ENCODE measurements at regions not wholly inside any gene's neighbourhood (a gene's known extent, or its start where the extent isn't known, plus 50 kb on each side); places are given as distances from the start of the nearest gene placed in this dataset.

GRCh38 chr11:93248602-93249001, 50.8 kb upstream of the SLC36A4 start:
- no peak for DNase-seq (ENCODE audit: extremely low spot score)
- POLR2A ChIA-PET = no interaction called here
- CTCF ChIA-PET = interaction anchor here (1.0 to 1.1 kb wide), 2 partner anchors 14 to 374 kb away, joined by 3 to 4 read pairs; no protein-coding TSS in a partner anchor
- TF ChIP-seq ELF4 (IDR thresholded peaks at IDR 0.05) (no peak), FOXM1 (IDR thresholded peaks at IDR 0.05; ENCODE audit: borderline replicate concordance) (no peak), SP1 (IDR thresholded peaks at IDR 0.05) (no peak), NFRKB (IDR thresholded peaks at IDR 0.05) (no peak), ZNF384 (IDR thresholded peaks at IDR 0.05) (no peak), L3MBTL2 (conservative IDR thresholded peaks at IDR 0.05) (no peak)

DNA sequence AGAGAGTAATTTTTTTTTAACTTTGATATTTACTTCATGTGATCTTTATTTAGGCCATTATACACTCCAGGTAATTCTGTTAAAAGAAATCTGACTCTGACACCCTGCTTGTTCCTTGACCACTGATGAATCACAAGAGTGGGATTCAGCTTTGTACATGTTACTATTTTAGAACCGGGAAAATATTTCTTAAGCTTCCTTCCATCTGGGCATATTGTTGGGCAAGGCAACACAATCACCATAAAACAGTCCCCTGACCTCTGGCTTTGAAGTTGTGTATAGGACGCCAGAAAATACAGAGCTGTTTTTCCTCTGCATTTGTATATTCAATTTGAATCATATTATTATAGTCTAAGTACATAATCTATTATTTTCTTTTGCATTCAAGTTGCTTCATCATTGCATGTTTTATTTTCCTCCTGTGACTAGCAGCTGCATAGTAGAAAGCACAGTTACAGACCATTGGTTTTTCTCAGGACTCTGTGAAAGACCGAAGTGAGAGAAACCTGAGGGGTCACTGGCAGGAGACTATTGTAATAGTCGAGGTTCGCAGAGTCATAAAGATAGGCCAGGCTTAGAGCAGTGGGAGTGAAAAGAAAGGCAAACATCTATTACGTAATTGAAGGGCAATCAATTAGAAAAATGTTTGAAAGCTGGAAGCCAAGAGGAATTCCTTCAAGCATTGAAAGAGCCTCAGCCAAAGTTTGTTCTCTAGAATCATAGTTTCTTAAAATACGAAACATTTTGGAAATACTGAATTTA, 51.8 kb upstream of the SLC36A4 start:
- CTCF ChIA-PET = interaction anchor here (1.0 to 1.1 kb wide), 2 partner anchors 15 to 373 kb away, joined by 3 to 4 read pairs; no protein-coding TSS in a partner anchor
- DNase-seq (ENCODE audit: extremely low spot score) = no peak
- TF ChIP-seq ARNT (IDR thresholded peaks at IDR 0.05) = no peak
- TF ChIP-seq SP1 (IDR thresholded peaks at IDR 0.05) = no peak
- TF ChIP-seq NFRKB (IDR thresholded peaks at IDR 0.05) = no peak
- TF ChIP-seq, protein P1, sequence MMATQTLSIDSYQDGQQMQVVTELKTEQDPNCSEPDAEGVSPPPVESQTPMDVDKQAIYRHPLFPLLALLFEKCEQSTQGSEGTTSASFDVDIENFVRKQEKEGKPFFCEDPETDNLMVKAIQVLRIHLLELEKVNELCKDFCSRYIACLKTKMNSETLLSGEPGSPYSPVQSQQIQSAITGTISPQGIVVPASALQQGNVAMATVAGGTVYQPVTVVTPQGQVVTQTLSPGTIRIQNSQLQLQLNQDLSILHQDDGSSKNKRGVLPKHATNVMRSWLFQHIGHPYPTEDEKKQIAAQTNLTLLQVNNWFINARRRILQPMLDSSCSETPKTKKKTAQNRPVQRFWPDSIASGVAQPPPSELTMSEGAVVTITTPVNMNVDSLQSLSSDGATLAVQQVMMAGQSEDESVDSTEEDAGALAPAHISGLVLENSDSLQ (IDR thresholded peaks at IDR 0.05) = no peak
- no peak for TF ChIP-seq SUZ12 (IDR thresholded peaks at IDR 0.05)
- TF ChIP-seq FOXM1 (IDR thresholded peaks at IDR 0.05; ENCODE audit: borderline replicate concordance) = no peak
- no peak for TF ChIP-seq L3MBTL2 (conservative IDR thresholded peaks at IDR 0.05)
- no peak for TF ChIP-seq FOXK2 (IDR thresholded peaks at IDR 0.05)
- POLR2A ChIA-PET = no interaction called here

DNA sequence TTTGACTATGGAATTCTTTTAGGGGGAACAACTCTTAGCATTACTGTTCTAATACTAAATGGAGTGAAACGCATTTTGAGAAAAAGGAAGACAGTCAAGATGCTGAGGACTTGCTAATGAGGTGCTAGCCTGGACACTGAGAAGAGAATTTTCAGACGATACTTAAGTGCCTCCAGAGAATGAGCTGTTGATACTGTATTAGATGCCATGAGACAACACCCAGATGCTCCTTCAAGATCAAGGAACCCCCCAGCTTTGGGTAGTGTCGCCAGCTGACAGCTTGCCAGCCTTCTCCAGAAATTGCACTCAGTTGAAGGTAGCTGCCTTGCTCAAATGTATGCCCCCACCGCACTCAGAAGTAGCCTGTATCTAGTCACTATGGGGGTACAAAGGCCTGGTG, 52.5 kb upstream of the SLC36A4 start:
- ChIA-PET POLR2A (no interaction called here), CTCF (no interaction called here)
- DNase-seq (ENCODE audit: extremely low spot score) = no peak
- TF ChIP-seq FOXK2 (IDR thresholded peaks at IDR 0.05) (no peak), L3MBTL2 (conservative IDR thresholded peaks at IDR 0.05) (no peak), HDGF (IDR thresholded peaks at IDR 0.05; ENCODE audit: borderline replicate concordance) (no peak), ELF4 (IDR thresholded peaks at IDR 0.05) (no peak), TARDBP (IDR thresholded peaks at IDR 0.05) (no peak), FOXM1 (IDR thresholded peaks at IDR 0.05; ENCODE audit: borderline replicate concordance) (no peak)
- TF ChIP-seq, protein P1 (IDR thresholded peaks at IDR 0.05) = no peak

- DNase-seq (ENCODE audit: extremely low spot score) = no peak
- POLR2A ChIA-PET = no interaction called here
- CTCF ChIA-PET = no interaction called here
- TF ChIP-seq ARNT (IDR thresholded peaks at IDR 0.05) (no peak), LEF1 (IDR thresholded peaks at IDR 0.05; ENCODE audit: borderline replicate concordance) (no peak), L3MBTL2 (conservative IDR thresholded peaks at IDR 0.05) (no peak), ELF4 (IDR thresholded peaks at IDR 0.05) (no peak), ZNF384 (IDR thresholded peaks at IDR 0.05) (no peak), HDGF (IDR thresholded peaks at IDR 0.05; ENCODE audit: borderline replicate concordance) (no peak), SUZ12 (IDR thresholded peaks at IDR 0.05) (no peak), SP1 (IDR thresholded peaks at IDR 0.05) (no peak)
Measured at GRCh38 chr11:93251922-93252321, 54.1 kb upstream of the SLC36A4 start.

GRCh38 chr11:93253111-93253510, 55.3 kb upstream of the SLC36A4 start:
- no peak for TF ChIP-seq ZNF384 (IDR thresholded peaks at IDR 0.05)
- no peak for TF ChIP-seq SP1 (IDR thresholded peaks at IDR 0.05)
- TF ChIP-seq FOXA1 (IDR thresholded peaks at IDR 0.05) = no peak
- TF ChIP-seq TARDBP (IDR thresholded peaks at IDR 0.05) = no peak
- TF ChIP-seq, protein P1 (IDR thresholded peaks at IDR 0.05) = no peak
- no peak for TF ChIP-seq HDGF (IDR thresholded peaks at IDR 0.05; ENCODE audit: borderline replicate concordance)
- TF ChIP-seq ARNT (IDR thresholded peaks at IDR 0.05) = no peak
- TF ChIP-seq FOXK2 (IDR thresholded peaks at IDR 0.05) = no peak
- TF ChIP-seq SUZ12 (IDR thresholded peaks at IDR 0.05) = no peak

GRCh38 chr11:93256623-93257022, 58.8 kb upstream of the SLC36A4 start:
- CTCF ChIA-PET = no interaction called here
- POLR2A ChIA-PET = no interaction called here
- no peak for TF ChIP-seq TARDBP (IDR thresholded peaks at IDR 0.05)
- TF ChIP-seq FOXK2 (IDR thresholded peaks at IDR 0.05) = no peak
- TF ChIP-seq, protein P1 (IDR thresholded peaks at IDR 0.05) = no peak
- TF ChIP-seq FOXM1 (IDR thresholded peaks at IDR 0.05; ENCODE audit: borderline replicate concordance) = no peak
- TF ChIP-seq LEF1 (IDR thresholded peaks at IDR 0.05; ENCODE audit: borderline replicate concordance) = no peak
- no peak for TF ChIP-seq SUZ12 (IDR thresholded peaks at IDR 0.05)
- TF ChIP-seq CTBP1 (IDR thresholded peaks at IDR 0.05; ENCODE audit: borderline replicate concordance) = no peak
- TF ChIP-seq FOXA1 (IDR thresholded peaks at IDR 0.05) = no peak
- TF ChIP-seq NFRKB (IDR thresholded peaks at IDR 0.05) = no peak
- no peak for TF ChIP-seq SP1 (IDR thresholded peaks at IDR 0.05)
- no peak for TF ChIP-seq ZNF384 (IDR thresholded peaks at IDR 0.05)
- no peak for TF ChIP-seq ELF4 (IDR thresholded peaks at IDR 0.05)
- TF ChIP-seq ARNT (IDR thresholded peaks at IDR 0.05) = no peak
- no peak for TF ChIP-seq L3MBTL2 (conservative IDR thresholded peaks at IDR 0.05)
- no peak for TF ChIP-seq BHLHE40 (IDR thresholded peaks at IDR 0.05; ENCODE audit: borderline replicate concordance)
- TF ChIP-seq HDGF (IDR thresholded peaks at IDR 0.05; ENCODE audit: borderline replicate concordance) = no peak

More at GRCh38 chr11:93253111-93253510, 55.3 kb upstream of the SLC36A4 start:
- DNase-seq (ENCODE audit: extremely low spot score) = no peak
- ChIA-PET CTCF (no interaction called here), POLR2A (no interaction called here)

More at GRCh38 chr11:93256623-93257022, 58.8 kb upstream of the SLC36A4 start:
- DNase-seq (ENCODE audit: extremely low spot score) = no peak

Data from HEK293T (cell line).